ENCODE measurements at regions not wholly inside any gene's neighbourhood (a gene's known extent, or its start where the extent isn't known, plus 50 kb on each side); places are given as distances from the start of the nearest gene placed in this dataset.
A peak's percentile ranks its signal among the peaks of the same experiment; 100 is the strongest.

GRCh38 chr4:144495944-144496343 is 150.0 kb upstream of the HHIP start:
- FAIRE-seq (no peak), DNase-seq (ENCODE audit: insufficient read length) (no peak)
- TF ChIP-seq POLR2AphosphoS5 (IDR thresholded peaks at IDR 0.05; ENCODE audit: low read depth, low read length) = no peak
- no peak for TF ChIP-seq POLR2A (IDR thresholded peaks at IDR 0.05; ENCODE audit: low read depth, low read length)

- FAIRE-seq = no peak
- no peak for TF ChIP-seq POLR2A (IDR thresholded peaks at IDR 0.05; ENCODE audit: low read depth, low read length)
- TF ChIP-seq POLR2AphosphoS5 (IDR thresholded peaks at IDR 0.05; ENCODE audit: low read depth, low read length) = no peak
- no peak for TF ChIP-seq TAF1 (IDR thresholded peaks at IDR 0.05; ENCODE audit: borderline replicate concordance, low read depth, low read length)
- no peak for DNase-seq (ENCODE audit: insufficient read length)
Observed at GRCh38 chr4:144499777-144500176, 146.2 kb upstream of the HHIP start.

- DNase-seq (ENCODE audit: insufficient read length) (no peak), FAIRE-seq (no peak)
- TF ChIP-seq POLR2AphosphoS5 (IDR thresholded peaks at IDR 0.05; ENCODE audit: low read depth, low read length) = no peak
- TF ChIP-seq TAF1 (IDR thresholded peaks at IDR 0.05; ENCODE audit: borderline replicate concordance, low read depth, low read length) = no peak
- TF ChIP-seq POLR2A (IDR thresholded peaks at IDR 0.05; ENCODE audit: low read depth, low read length) = no peak
Observed at GRCh38 chr4:144501231-144501780, 144.7 kb upstream of the HHIP start.

- TF ChIP-seq TAF1 (IDR thresholded peaks at IDR 0.05; ENCODE audit: borderline replicate concordance, low read depth, low read length) = no peak
- no peak for TF ChIP-seq POLR2AphosphoS5 (IDR thresholded peaks at IDR 0.05; ENCODE audit: low read depth, low read length)
- no peak for TF ChIP-seq POLR2A (IDR thresholded peaks at IDR 0.05; ENCODE audit: low read depth, low read length)
- FAIRE-seq = no peak
- DNase-seq (ENCODE audit: insufficient read length) = no peak
Observed at GRCh38 chr4:144504883-144505282, 141.1 kb upstream of the HHIP start.

- FAIRE-seq (no peak), DNase-seq (ENCODE audit: insufficient read length) (no peak)
Observed at GRCh38 chr4:144507311-144508101, 138.4 kb upstream of the HHIP start.

GRCh38 chr4:144509088-144510015 is 136.6 kb upstream of the HHIP start:
- TF ChIP-seq POLR2A (IDR thresholded peaks at IDR 0.05; ENCODE audit: low read depth, low read length) (no peak), TAF1 (IDR thresholded peaks at IDR 0.05; ENCODE audit: borderline replicate concordance, low read depth, low read length) (no peak), POLR2AphosphoS5 (IDR thresholded peaks at IDR 0.05; ENCODE audit: low read depth, low read length) (no peak)
- DNase-seq (ENCODE audit: insufficient read length) = no peak
- no peak for FAIRE-seq

More at GRCh38 chr4:144507311-144508101, 138.4 kb upstream of the HHIP start:
- no peak for TF ChIP-seq POLR2AphosphoS5 (IDR thresholded peaks at IDR 0.05; ENCODE audit: low read depth, low read length)
- TF ChIP-seq POLR2A (IDR thresholded peaks at IDR 0.05; ENCODE audit: low read depth, low read length) = no peak
- TF ChIP-seq TAF1 (IDR thresholded peaks at IDR 0.05; ENCODE audit: borderline replicate concordance, low read depth, low read length) = no peak

GRCh38 chr4:144514736-144515135 is 131.2 kb upstream of the HHIP start:
- TF ChIP-seq TAF1 (IDR thresholded peaks at IDR 0.05; ENCODE audit: borderline replicate concordance, low read depth, low read length) (no peak), POLR2A (IDR thresholded peaks at IDR 0.05; ENCODE audit: low read depth, low read length) (no peak), POLR2AphosphoS5 (IDR thresholded peaks at IDR 0.05; ENCODE audit: low read depth, low read length) (no peak)
- no peak for FAIRE-seq
- DNase-seq (ENCODE audit: insufficient read length) = no peak

- FAIRE-seq = no peak
- no peak for DNase-seq (ENCODE audit: insufficient read length)
- TF ChIP-seq POLR2AphosphoS5 (IDR thresholded peaks at IDR 0.05; ENCODE audit: low read depth, low read length) = no peak
- TF ChIP-seq TAF1 (IDR thresholded peaks at IDR 0.05; ENCODE audit: borderline replicate concordance, low read depth, low read length) = no peak
- no peak for TF ChIP-seq POLR2A (IDR thresholded peaks at IDR 0.05; ENCODE audit: low read depth, low read length)
Observed at GRCh38 chr4:144518181-144518895, 127.6 kb upstream of the HHIP start.

GRCh38 chr4:144531841-144532240 is 114.1 kb upstream of the HHIP start:
- no peak for TF ChIP-seq TAF1 (IDR thresholded peaks at IDR 0.05; ENCODE audit: borderline replicate concordance, low read depth, low read length)
- TF ChIP-seq POLR2A (IDR thresholded peaks at IDR 0.05; ENCODE audit: low read depth, low read length) = no peak
- no peak for TF ChIP-seq POLR2AphosphoS5 (IDR thresholded peaks at IDR 0.05; ENCODE audit: low read depth, low read length)
- DNase-seq (ENCODE audit: insufficient read length) (no peak), FAIRE-seq (no peak)

- FAIRE-seq = peak; percentile 88
- peak; percentile 14 for DNase-seq (ENCODE audit: insufficient read length)
- TF ChIP-seq POLR2A (IDR thresholded peaks at IDR 0.05; ENCODE audit: low read depth, low read length) (no peak), TAF1 (IDR thresholded peaks at IDR 0.05; ENCODE audit: borderline replicate concordance, low read depth, low read length) (no peak), POLR2AphosphoS5 (IDR thresholded peaks at IDR 0.05; ENCODE audit: low read depth, low read length) (no peak)
Observed at GRCh38 chr4:144547678-144548298, 98.2 kb upstream of the HHIP start.

Measured in GM12892 (cell line).